ENCODE measurements at regions not wholly inside any gene's neighbourhood (a gene's known extent, or its start where the extent isn't known, plus 50 kb on each side); places are given as distances from the start of the nearest gene placed in this dataset.

DNA sequence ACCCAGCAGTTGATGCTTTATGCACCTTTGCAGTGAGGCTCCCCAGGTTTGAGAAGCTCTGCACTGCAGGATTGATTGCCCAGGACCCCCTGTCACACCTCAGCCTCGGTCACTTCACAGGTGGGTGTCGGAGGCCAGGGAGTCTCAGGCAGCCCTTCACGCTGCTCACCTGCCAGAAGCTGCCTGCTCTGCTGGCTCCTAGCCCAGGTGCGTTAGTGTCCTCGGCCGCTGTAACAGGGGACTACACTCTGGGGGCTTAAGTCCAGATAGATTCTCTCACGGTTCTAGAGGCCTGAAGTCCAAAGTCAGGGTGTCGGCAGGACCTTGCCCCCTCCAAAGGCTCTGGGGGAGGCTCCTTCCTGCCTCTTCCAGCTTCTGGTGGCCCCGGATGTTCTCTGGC lies 79.9 kb downstream of the CPZ start:
- DNase-seq: no peak

GRCh38 chr4:8671712-8672290 lies 79.2 kb downstream of the CPZ start:
- DNase-seq: no peak

Data from hematopoietic multipotent progenitor cell treated with erythropoietin and hydrocortisone succinate and interleukin-3 and kit ligand, for 6 days (in vitro differentiated cells).